CD4-positive, alpha-beta T cell treated with Interleukin-12 subunit alpha and Interleukin-12 subunit beta, for 1 hour (primary cell): ENCODE measurements at regions not wholly inside any gene's neighbourhood (a gene's known extent, or its start where the extent isn't known, plus 50 kb on each side); places are given as distances from the start of the nearest gene placed in this dataset.
"Not testable (repeated sequence)": the region's sequence is repeated elsewhere in the genome, so short reads cannot be mapped to it uniquely, and the experiment has no call there.

ENCODE experiments used
- DNase-seq: peaks from one replicate; pipeline ENCODE4 v3.0.0-alpha.2; 2020

DNA sequence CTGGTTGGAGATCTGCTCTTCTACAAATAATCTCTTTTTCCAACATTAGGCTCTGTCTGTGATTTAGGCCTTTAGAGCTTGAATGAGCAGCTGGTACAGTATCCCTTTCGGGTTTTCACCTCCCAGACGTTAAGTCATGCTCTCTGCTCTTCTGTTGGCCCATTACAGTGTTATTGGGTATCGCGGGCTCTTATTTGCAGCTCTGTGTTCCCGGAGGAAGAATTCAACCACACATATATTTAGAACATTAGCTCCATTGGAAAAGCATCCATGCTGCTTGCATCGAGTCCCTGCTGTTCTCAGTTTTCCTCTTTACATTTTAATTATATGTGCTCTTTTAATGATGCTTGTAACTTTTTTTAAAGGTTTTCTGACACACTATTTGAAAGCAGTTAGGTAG is 278.0 kb upstream of the ADCY2 start:
- no peak for DNase-seq

DNA sequence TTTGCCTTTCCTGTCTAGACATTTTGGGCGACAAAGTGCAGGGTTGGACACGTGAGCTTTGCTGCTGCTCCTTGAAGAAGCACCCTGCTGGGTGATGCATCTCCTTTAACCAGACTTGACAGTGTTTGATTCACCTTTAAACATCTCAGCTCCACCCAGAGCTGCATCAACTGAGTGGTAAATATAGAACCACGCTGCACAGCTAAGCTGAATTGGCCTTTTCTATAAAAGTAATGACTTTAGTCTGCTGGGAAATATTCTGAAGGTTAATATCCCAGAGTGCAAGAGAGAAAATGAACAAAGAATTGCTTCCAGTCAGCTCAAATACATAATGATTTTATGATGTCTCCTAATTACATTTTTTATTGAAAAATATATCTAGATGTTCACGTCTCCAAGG is 264.3 kb upstream of the ADCY2 start:
- DNase-seq = no peak

GRCh38 chr5:7146886-7147285 is 249.1 kb upstream of the ADCY2 start:
- DNase-seq = no peak

GRCh38 chr5:7157083-7157482 is 238.9 kb upstream of the ADCY2 start:
- DNase-seq = no peak

- no peak for DNase-seq
Measured at GRCh38 chr5:7169240-7169878, 226.6 kb upstream of the ADCY2 start.

DNA sequence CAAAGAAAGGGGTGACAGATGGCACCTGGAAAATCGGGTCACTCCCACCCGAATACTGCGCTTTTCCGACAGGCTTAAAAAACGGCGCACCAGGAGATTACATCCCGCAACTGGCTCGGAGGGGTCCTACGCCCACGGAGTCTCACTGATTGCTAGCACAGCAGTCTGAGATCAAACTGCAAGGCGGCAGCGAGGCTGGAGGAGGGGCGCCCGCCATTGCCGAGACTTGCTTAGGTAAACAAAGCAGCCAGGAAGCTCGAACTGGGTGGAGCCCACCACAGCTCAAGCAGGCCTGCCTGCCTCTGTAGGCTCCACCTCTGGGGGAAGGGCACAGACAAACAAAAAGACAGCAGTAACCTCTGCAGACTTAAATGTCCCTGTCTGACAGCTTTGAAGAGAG is 225.2 kb upstream of the ADCY2 start:
- not testable (repeated sequence) for DNase-seq

GRCh38 chr5:7179364-7179763 is 216.6 kb upstream of the ADCY2 start:
- no peak for DNase-seq

DNA sequence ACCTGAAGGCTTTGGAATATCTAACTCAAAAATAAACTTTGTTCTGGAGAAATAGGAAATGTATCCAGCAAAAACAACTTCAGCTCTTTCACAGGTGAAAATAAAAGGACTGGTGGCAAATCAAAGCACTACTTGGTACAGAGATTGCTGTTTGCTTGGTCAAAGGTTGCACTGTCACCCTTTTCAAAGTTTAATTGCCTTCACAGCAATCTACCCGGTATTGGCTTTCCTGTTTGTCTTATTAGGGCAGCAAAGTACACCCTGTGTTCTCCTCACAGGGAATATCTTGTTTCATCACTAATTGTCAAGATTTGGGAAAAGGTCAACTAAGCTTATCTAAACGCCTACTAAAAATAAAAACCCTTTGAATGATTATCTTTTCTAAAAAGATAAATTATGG is 214.1 kb upstream of the ADCY2 start:
- DNase-seq = no peak

DNA sequence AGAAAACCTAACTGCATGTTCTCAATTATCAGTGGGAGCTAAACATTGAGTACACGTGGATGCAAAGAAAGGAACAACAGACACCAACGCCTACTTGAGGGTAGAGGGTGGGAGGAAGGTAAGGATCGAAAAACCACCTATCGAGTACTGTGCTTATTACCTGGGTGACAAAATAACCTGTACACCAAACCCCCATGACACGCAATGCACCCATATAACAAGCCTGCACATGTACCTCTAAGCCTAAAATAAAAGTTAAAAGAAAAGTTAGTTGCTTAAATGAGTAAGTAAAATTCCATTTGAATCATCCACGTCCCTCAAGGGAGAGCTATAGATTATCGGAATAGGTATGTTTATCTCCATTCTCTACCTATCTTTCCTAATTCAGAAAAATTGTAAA is 210.2 kb upstream of the ADCY2 start:
- no peak for DNase-seq

- no peak for DNase-seq
Measured at GRCh38 chr5:7186818-7187217, 209.1 kb upstream of the ADCY2 start.

DNA sequence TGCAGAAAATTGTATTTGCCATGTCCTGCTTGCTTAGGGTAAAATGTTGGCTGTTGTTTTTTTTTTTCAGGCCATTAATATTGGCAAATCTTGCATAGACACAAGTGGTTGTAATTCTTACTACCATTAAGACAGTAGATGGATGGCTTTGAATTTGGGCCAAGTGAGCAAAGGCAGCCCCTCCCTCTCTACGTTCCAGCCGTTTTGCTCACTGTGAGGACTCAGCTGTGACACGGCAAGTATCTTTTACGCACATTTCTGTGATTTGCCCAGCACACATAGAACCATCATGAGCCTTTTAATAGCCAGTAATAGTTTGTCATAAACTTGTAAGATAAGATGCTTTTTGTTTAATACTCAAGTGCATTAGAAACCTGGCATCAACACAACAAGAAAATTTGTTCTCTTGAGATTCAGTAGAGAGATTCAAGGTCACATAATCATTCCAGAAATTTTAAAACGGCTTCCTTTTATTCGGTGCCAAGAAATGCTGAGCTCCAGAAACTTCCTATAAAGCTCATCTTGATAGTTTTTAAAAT is 205.2 kb upstream of the ADCY2 start:
- DNase-seq = no peak

GRCh38 chr5:7192016-7192415 is 203.9 kb upstream of the ADCY2 start:
- no peak for DNase-seq

DNA sequence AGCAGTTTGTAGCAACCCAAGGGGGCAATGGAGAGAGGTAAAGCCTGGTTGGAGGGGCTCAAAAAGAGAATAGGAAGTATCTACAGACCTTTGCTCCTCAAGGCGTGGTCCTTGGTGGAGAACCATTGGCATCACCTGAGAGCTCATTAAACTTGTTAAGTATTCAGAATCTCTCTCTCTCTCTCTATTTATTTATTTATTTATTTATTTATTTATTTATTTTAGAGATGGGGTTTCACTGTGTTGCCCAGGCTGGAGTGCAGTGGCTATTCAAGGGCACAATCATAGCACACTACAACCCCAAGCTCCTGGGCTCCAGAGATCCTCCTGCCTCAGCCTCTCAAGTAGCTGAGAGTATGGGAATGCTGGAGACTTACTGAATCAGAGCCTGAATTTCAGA is 193.1 kb upstream of the ADCY2 start:
- DNase-seq = no peak

- DNase-seq = no peak
Measured at GRCh38 chr5:7207979-7208378, 188.0 kb upstream of the ADCY2 start.

DNA sequence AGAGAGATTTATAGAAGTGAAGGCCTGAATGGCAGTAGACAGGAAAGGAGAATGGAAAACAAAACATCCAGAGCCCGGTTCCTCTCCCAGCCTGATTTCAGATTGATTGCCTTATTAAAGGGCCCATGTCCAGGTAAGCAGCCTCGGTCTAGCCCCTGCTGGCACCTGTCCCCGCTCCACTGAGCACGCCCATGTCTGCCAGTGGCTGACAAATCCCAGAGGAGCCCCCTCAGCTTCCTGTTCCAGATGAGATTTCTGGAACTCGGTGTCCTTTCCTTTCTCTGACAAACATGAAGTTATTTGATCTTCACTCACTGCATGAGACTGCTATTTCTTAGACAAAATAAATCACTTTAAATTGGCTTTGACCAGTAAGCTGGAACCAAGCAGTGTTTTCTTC is 187.0 kb upstream of the ADCY2 start:
- DNase-seq = no peak

DNA sequence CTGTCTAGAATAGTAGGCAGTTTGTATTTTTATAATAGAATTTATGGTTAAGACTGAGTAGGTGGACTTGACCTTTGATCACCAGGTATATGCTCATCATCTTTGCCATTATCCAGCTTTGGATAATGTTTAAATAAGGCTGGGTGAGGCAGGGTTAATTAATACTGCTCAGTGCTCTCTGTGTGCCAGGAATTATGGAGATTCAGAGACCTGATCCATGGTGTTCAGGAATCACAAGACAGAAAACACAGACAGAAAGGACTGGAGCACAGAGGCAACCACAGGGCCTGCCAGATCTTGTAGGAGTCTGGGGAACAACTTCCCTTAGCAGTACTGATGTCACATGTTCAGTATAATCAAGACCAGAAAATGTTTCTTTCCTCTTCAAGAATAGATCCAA is 186.3 kb upstream of the ADCY2 start:
- no peak for DNase-seq

GRCh38 chr5:7210549-7210948 is 185.4 kb upstream of the ADCY2 start:
- DNase-seq = no peak

- no peak for DNase-seq
Measured at GRCh38 chr5:7213525-7213924, 182.4 kb upstream of the ADCY2 start.

GRCh38 chr5:7214906-7215416 is 181.0 kb upstream of the ADCY2 start:
- no peak for DNase-seq

DNA sequence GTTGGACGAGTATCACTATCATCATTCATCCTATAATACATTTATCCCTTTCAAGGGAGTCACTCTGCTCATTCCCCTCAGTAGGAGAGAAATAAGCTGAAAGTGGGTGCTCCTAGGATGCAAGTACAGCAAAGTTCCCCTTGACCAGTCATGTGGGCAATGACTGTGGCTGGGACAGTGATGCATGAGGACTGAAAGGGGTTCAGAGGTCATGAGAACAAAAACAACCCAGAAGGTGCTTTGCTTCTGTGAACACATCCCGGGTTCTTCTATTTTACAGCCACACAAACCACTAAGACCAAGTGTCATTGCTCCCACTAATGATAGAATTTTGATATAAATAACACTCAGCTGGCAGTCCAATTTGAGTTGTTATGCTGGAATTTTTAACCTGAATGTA is 177.8 kb upstream of the ADCY2 start:
- DNase-seq = no peak

DNA sequence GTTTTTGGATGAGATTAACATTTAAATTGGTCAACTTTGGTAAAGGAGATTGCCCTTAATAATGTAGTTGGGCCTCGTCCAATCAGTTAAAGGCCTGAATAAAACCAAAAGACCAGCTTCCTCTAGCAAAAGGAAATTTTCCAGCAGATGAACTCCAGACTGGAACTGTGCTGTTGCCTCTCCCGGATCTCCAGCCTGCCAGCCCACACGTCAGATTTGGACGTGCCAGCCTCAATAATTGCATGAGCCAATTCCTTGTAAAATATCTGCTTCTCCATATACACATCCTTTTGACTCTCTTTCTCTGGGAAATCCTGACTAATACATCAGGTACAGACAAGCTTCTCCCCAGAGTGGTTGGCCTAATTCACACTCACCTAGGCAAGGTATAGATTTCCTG is 175.8 kb upstream of the ADCY2 start:
- DNase-seq = no peak

DNA sequence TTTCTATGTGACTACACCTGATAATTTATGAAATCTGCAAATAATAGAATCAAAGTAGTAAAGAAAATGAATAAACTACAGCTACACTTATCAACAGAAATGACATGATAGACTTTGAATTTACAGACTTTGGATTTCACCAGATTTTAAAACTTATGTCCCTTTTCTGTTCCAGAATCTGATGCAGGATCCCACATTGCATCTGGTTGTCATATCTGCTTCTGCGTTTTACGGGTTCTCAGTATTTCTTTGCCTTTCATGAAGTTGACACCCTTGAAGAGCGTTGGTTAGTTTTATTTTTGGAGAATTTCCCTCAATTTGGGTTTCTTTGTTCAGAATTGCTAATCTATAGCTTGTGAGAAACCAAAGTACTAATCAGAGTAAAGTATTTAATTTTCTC is 174.9 kb upstream of the ADCY2 start:
- DNase-seq = no peak

DNA sequence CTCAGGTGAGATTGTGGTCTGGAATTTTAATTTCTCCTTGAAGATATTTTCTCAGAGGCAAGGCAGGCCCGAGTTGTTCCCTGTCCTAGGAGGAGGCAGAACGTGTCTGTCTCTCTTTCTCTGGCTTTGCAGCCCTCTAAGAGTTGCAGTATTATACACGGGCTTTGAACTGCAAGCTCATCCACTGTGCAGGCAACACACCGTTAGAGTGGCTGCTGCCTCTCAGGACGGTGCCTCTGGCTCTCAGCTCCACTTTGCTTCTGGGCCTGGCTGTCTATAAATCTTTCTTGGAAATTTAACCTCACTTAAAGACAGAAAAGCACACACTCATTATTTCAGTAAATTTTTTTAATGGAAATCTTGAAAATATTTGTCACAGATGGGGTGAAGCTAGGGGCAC is 170.1 kb upstream of the ADCY2 start:
- no peak for DNase-seq

- no peak for DNase-seq
Measured at GRCh38 chr5:7242118-7242710, 153.7 kb upstream of the ADCY2 start.

- no peak for DNase-seq
Measured at GRCh38 chr5:7244208-7244607, 151.7 kb upstream of the ADCY2 start.
